HCT116 (cell line): ENCODE measurements at regions not wholly inside any gene's neighbourhood (a gene's known extent, or its start where the extent isn't known, plus 50 kb on each side); places are given as distances from the start of the nearest gene placed in this dataset.
A peak's percentile ranks its signal among the peaks of the same experiment; 100 is the strongest.

Experiments used
- ATAC-seq: fragments of 200-7000 bp; cut with Tn5 transposase; 2 replicates; pipeline ENCODE4 v1.9.1; 2020; ENCODE audit warnings: mild to moderate bottlenecking, moderate library complexity
- BruUV-seq: library from RNA; stranded (reverse); fragments of 400-500 nt; replicated peaks from 2 replicates; lab custom pipeline; 2021; lab: Mats Ljungman, UMichigan
- CTCF ChIA-PET: fragments of 300-600 bp; sonication (Branson Sonifier 250); formaldehyde crosslinking; loops from one replicate; lab custom pipeline; 2021; ENCODE audit warnings: antibody characterized with exemption; lab: Charles Lee
- POLR2A ChIA-PET: fragments of 300-600, 350-600 bp; sonication (Branson Sonifier 250); formaldehyde crosslinking; loops from one replicate; lab custom pipeline; 2021; ENCODE audit warnings: antibody characterized with exemption; lab: Charles Lee
- RAD21 ChIA-PET, 2 experiments: fragments of 300-600 bp; sonication (Branson Sonifier 250); formaldehyde crosslinking; loops; one replicate each; lab custom pipeline; 2023; ENCODE audit warnings: low total read pairs in 2 of 2; ENCODE audit not compliant: uncharacterized antibody in 2 of 2, unreplicated experiment in 2 of 2, low non-redundant PET in 1 of 2; lab: Charles Lee
- DNase-seq: peaks from one replicate; pipeline ENCODE4 v3.0.0-alpha.2; 2010; ENCODE audit warnings: low read depth, low spot score
- H2AFZ ChIP-seq: fragments of 200-600 bp; shearing (Covaris generic), sonication (generic); 2 replicates; pipeline ENCODE4 v1.6.1; 2017; ENCODE audit warnings: low read depth, mixed run types, mixed read lengths, antibody characterized with exemption, low read length; ENCODE audit not compliant: poor library complexity, severe bottlenecking
- H3K27ac ChIP-seq: 2 replicates; pipeline ENCODE4 v1.5.1; 2012; ENCODE audit warnings: low read depth, low read length
- H3K27me3 ChIP-seq: fragments of 200-600 bp; sonication (generic); 2 replicates; pipeline ENCODE4 v1.6.1; 2016; ENCODE audit warnings: mixed run types, low read length, mixed read lengths; ENCODE audit not compliant: insufficient read depth
- H3K36me3 ChIP-seq, 2 experiments: fragments of 200-500 bp in 1 of 2; fragments of 200-600 bp in 1 of 2; sonication (Bioruptor generic) in 1 of 2; sonication (generic) in 1 of 2; 2 replicates each; pipeline versions ENCODE4 v1.5.1 to v1.6.1; 2014 to 2016; ENCODE audit warnings: low read length in 2 of 2, inconsistent platforms in 1 of 2, mixed read lengths in 1 of 2, mixed run types in 1 of 2; ENCODE audit not compliant: insufficient read depth in 2 of 2, control insufficient read depth in 1 of 2
- H3K4me1 ChIP-seq, 2 experiments: fragments of 200-600 bp in 1 of 2; sonication (generic) in 1 of 2; 2 replicates each; pipeline versions ENCODE4 v1.5.1 to v1.6.1; 2012 to 2017; ENCODE audit warnings: low read length in 2 of 2, inconsistent platforms in 1 of 2, mild to moderate bottlenecking in 1 of 2, mixed read lengths in 1 of 2, mixed run types in 1 of 2, moderate library complexity in 1 of 2; ENCODE audit not compliant: insufficient read depth in 2 of 2, control insufficient read depth in 1 of 2
- H3K4me2 ChIP-seq: fragments of 200-600 bp; sonication (generic); 2 replicates; pipeline ENCODE4 v1.6.1; 2017; ENCODE audit warnings: mixed run types, low read length, mixed read lengths
- H3K4me3 ChIP-seq, 2 experiments: fragments of 200-600 bp in 1 of 2; sonication (generic) in 1 of 2; replicated peaks in 1 of 2; 2 replicates each; pipeline ENCODE4 v1.5.1; 2011 to 2016; ENCODE audit warnings: low read length in 2 of 2, control low read depth in 1 of 2, low read depth in 1 of 2, mild to moderate bottlenecking in 1 of 2, mixed read lengths in 1 of 2, mixed run types in 1 of 2
- H3K79me2 ChIP-seq: fragments of 200-600 bp; sonication (generic); 2 replicates; pipeline ENCODE4 v1.6.1; 2017; ENCODE audit warnings: mild to moderate bottlenecking, mixed run types, low read length, moderate library complexity, mixed read lengths; ENCODE audit not compliant: insufficient read depth
- H3K9ac ChIP-seq: fragments of 200-600 bp; sonication (generic); 2 replicates; pipeline ENCODE4 v1.6.1; 2016; ENCODE audit warnings: low read length, mixed read lengths
- H3K9me2 ChIP-seq: fragments of 200-600 bp; sonication (generic), shearing (Covaris generic); 2 replicates; pipeline ENCODE4 v1.6.1; 2017; ENCODE audit warnings: mixed run types, mild to moderate bottlenecking, moderate library complexity; ENCODE audit not compliant: insufficient read depth
- H3K9me3 ChIP-seq, 2 experiments: fragments of 200-500 bp in 1 of 2; fragments of 200-600 bp in 1 of 2; sonication (Bioruptor generic) in 1 of 2; sonication (generic) in 1 of 2; 2 replicates each; pipeline ENCODE4 v1.6.1; 2014 to 2017; ENCODE audit warnings: low read length in 2 of 2, mixed read lengths in 2 of 2, inconsistent platforms in 1 of 2, low read depth in 1 of 2, mild to moderate bottlenecking in 1 of 2, mixed run types in 1 of 2, moderate library complexity in 1 of 2; ENCODE audit not compliant: control insufficient read depth in 1 of 2, insufficient read depth in 1 of 2
- H4K20me1 ChIP-seq: fragments of 200-600 bp; sonication (generic), shearing (Covaris generic); 2 replicates; pipeline ENCODE4 v1.6.1; 2017; ENCODE audit warnings: mixed run types, mild to moderate bottlenecking, moderate library complexity; ENCODE audit not compliant: insufficient read depth
- CBX3 ChIP-seq: IDR thresholded peaks from 2 replicates; pipeline ENCODE4 v1.6.1; 2012; ENCODE audit warnings: low read depth
- CEBPB ChIP-seq: IDR thresholded peaks from 2 replicates; pipeline ENCODE4 v1.6.1; 2012; ENCODE audit warnings: low read depth
- EGR1 ChIP-seq: IDR thresholded peaks from 2 replicates; pipeline ENCODE4 v1.6.1; 2012; ENCODE audit warnings: low read depth
- ELF1 ChIP-seq: IDR thresholded peaks from 2 replicates; pipeline ENCODE4 v1.6.1; 2012; ENCODE audit warnings: low read depth, borderline replicate concordance
- EZH2phosphoT487 ChIP-seq: fragments of 200-600 bp; IDR thresholded peaks from 2 replicates; pipeline ENCODE4 v1.6.1; 2018; ENCODE audit warnings: antibody characterized with exemption, borderline replicate concordance
- RAD21 ChIP-seq: IDR thresholded peaks from 2 replicates; pipeline ENCODE4 v1.6.1; 2012; ENCODE audit warnings: low read depth, mild to moderate bottlenecking
- SIN3A ChIP-seq: IDR thresholded peaks from 2 replicates; pipeline ENCODE4 v1.6.1; 2012; ENCODE audit warnings: low read depth
- SRF ChIP-seq: IDR thresholded peaks from 2 replicates; pipeline ENCODE4 v1.6.1; 2012; ENCODE audit warnings: low read depth
- TCF7L2 ChIP-seq: IDR thresholded peaks from 2 replicates; pipeline ENCODE4 v1.7.0; 2011; ENCODE audit warnings: borderline replicate concordance, inconsistent platforms; ENCODE audit not compliant: insufficient read depth, insufficient read length; ENCODE audit errors: extremely low read depth
- YY1 ChIP-seq: IDR thresholded peaks from 2 replicates; pipeline ENCODE4 v1.6.1; 2011; ENCODE audit warnings: low read length, low read depth, moderate library complexity, mild to moderate bottlenecking; ENCODE audit not compliant: insufficient replicate concordance; ENCODE audit errors: extremely low read depth
- ZNF274 ChIP-seq: fragments of 200-500 bp; sonication (Bioruptor generic); IDR thresholded peaks from 2 replicates; pipeline ENCODE4 v1.6.1; 2014; ENCODE audit warnings: mild to moderate bottlenecking, low read depth, low read length, inconsistent platforms
- intact Hi-C: fragments of 100-400 bp; cut with micrococcal nuclease; formaldehyde crosslinking; loops from 2 replicates; pipeline ENCODE4 v1.10.0; 2022
- TF ChIP-seq, protein P1 (sequence below), 3 experiments: fragments of 200-600 bp in 1 of 3; sonication (generic) in 1 of 3; IDR thresholded peaks in 2 of 3; conservative IDR thresholded peaks in 1 of 3; 2 replicates each; pipeline ENCODE4 v1.5.1; 2012 to 2017; ENCODE audit warnings: low read depth in 2 of 3, low read length in 2 of 3, antibody characterized with exemption in 1 of 3, borderline replicate concordance in 1 of 3, control low read depth in 1 of 3, mild to moderate bottlenecking in 1 of 3, mixed read lengths in 1 of 3, mixed run types in 1 of 3, moderate library complexity in 1 of 3; ENCODE audit not compliant: insufficient read depth in 1 of 3
- TF ChIP-seq, protein P2 (sequence below): IDR thresholded peaks from 2 replicates; pipeline ENCODE4 v1.6.1; 2012; ENCODE audit warnings: low read depth
- TF ChIP-seq, protein P3 (sequence below): IDR thresholded peaks from 2 replicates; pipeline ENCODE4 v1.6.1; 2012

DNA sequence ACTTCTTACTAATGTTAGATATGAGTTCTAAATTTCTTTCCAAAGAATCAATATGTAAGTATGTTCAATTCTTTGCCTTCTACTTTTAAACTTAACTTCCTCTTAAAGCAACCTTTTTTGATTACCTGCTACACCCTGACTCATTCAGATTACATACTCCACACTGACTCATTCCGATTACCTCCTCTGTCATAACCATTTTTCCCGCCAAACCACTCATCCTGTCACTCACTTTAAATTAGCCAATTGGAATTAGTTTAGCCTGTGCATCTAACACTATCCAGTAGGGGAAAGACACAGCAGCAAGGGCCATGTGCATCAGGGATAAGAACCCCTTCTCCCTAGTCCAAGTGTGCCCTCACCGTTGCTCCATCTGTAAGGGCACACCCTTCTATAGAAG lies 815.5 kb downstream of the BRINP3 start (continued):
- TF ChIP-seq, protein P1, sequence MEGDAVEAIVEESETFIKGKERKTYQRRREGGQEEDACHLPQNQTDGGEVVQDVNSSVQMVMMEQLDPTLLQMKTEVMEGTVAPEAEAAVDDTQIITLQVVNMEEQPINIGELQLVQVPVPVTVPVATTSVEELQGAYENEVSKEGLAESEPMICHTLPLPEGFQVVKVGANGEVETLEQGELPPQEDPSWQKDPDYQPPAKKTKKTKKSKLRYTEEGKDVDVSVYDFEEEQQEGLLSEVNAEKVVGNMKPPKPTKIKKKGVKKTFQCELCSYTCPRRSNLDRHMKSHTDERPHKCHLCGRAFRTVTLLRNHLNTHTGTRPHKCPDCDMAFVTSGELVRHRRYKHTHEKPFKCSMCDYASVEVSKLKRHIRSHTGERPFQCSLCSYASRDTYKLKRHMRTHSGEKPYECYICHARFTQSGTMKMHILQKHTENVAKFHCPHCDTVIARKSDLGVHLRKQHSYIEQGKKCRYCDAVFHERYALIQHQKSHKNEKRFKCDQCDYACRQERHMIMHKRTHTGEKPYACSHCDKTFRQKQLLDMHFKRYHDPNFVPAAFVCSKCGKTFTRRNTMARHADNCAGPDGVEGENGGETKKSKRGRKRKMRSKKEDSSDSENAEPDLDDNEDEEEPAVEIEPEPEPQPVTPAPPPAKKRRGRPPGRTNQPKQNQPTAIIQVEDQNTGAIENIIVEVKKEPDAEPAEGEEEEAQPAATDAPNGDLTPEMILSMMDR (IDR thresholded peaks at IDR 0.05 in 2 of 3, conservative IDR thresholded peaks at IDR 0.05 in 1 of 3; ENCODE audit: borderline replicate concordance in 1 of 3, insufficient read depth in 1 of 3, low read depth in 2 of 3, low read length in 2 of 3), result 0 out of 6 replicates have a peak, but pooled peaks of 2 of the 3 experiments have one; percentile 4 to 18

DNA sequence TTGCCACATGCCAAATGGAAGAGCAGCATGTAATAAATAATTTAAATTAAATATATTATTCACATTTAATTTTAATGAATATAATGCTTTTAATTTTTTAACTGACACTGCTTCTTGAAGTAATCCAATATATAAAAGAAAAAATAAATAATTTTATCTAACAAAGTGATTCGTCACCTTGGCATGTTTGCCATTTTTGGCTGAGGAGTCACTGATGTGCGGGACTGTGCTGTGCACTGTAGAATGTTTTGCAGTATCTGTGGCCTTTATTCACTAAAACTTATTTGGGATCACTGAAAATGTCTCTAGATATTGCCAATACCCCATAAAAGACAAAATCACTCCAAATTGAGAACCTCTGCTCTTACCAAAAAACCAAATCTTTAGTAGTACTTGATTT lies 807.8 kb downstream of the BRINP3 start:
- Histone ChIP-seq H3K79me2 (no peaks in the 10 kb centered on the region), H3K9ac (no peak overlapping the region), H3K27me3 (no peaks in the 10 kb centered on the region), H3K9me3 (no peaks in the 10 kb centered on the region), H3K9me2 (0 out of 2 replicates have a peak, but pooled peaks cover 4% of the 10 kb centered on the region), H4K20me1 (no peaks in the 10 kb centered on the region), H3K36me3 (no peaks in the 10 kb centered on the region), H3K4me1 (no peaks in the 10 kb centered on the region), H3K27ac (no peak overlapping the region), H3K4me2 (no peak overlapping the region), H3K4me3 (no peak overlapping the region), H2AFZ (no peak overlapping the region)
- no peak for DNase-seq
- RAD21 ChIA-PET, result no interaction called here
- no peak for ATAC-seq
- TF ChIP-seq, protein P2, sequence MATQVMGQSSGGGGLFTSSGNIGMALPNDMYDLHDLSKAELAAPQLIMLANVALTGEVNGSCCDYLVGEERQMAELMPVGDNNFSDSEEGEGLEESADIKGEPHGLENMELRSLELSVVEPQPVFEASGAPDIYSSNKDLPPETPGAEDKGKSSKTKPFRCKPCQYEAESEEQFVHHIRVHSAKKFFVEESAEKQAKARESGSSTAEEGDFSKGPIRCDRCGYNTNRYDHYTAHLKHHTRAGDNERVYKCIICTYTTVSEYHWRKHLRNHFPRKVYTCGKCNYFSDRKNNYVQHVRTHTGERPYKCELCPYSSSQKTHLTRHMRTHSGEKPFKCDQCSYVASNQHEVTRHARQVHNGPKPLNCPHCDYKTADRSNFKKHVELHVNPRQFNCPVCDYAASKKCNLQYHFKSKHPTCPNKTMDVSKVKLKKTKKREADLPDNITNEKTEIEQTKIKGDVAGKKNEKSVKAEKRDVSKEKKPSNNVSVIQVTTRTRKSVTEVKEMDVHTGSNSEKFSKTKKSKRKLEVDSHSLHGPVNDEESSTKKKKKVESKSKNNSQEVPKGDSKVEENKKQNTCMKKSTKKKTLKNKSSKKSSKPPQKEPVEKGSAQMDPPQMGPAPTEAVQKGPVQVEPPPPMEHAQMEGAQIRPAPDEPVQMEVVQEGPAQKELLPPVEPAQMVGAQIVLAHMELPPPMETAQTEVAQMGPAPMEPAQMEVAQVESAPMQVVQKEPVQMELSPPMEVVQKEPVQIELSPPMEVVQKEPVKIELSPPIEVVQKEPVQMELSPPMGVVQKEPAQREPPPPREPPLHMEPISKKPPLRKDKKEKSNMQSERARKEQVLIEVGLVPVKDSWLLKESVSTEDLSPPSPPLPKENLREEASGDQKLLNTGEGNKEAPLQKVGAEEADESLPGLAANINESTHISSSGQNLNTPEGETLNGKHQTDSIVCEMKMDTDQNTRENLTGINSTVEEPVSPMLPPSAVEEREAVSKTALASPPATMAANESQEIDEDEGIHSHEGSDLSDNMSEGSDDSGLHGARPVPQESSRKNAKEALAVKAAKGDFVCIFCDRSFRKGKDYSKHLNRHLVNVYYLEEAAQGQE, result no peak
- TF ChIP-seq YY1 (no peak), CEBPB (no peak), CBX3 (no peak), RAD21 (no peak), SIN3A (no peak), SRF (no peak), ZNF274 (no peak), EZH2phosphoT487 (no peak), EGR1 (no peak), TCF7L2 (no peak), ELF1 (no peak)
- TF ChIP-seq, protein P3, sequence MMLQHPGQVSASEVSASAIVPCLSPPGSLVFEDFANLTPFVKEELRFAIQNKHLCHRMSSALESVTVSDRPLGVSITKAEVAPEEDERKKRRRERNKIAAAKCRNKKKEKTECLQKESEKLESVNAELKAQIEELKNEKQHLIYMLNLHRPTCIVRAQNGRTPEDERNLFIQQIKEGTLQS, result no peak
- POLR2A ChIA-PET, result no interaction called here
- intact Hi-C loops, result no loop called here
- BruUV-seq, result no TSS peak
- CTCF ChIA-PET, result no interaction called here
